HG02973 (cell line): ENCODE measurements at regions not wholly inside any gene's neighbourhood (a gene's known extent, or its start where the extent isn't known, plus 50 kb on each side); places are given as distances from the start of the nearest gene placed in this dataset.

Source experiments
- ATAC-seq: cut with Tn5 transposase; IDR thresholded peaks from one replicate; pipeline ENCODE4 v1.9.1; 2021; ENCODE audit warnings: moderate library complexity; ENCODE audit not compliant: unreplicated experiment

DNA sequence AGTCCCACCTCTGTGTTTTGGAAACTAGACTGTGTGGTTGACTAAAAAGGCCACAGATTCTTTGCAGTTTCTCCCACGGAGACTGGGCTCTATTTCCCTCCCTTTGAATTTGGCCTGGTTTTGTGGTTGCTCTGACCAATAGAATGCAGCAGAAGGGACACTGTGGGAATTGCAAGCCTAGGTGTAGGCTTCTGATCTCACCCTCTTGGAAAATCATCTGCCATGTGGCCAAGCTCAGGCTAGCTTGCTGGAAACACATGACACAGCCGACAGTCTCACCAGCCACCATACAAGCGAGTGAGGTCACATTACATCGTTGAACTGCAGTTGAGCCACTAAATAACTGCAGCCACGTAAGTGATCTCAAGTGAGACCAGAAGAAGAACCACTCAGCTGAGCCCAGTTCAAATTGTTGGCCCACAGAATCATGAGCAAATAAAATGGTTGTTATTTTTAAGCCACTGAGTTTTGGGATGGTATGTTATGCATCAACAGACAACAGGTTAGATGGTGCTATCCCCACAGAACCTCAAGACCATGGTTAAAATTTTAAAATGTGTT is 319.1 kb upstream of the MEX3C start:
- no peak for ATAC-seq

DNA sequence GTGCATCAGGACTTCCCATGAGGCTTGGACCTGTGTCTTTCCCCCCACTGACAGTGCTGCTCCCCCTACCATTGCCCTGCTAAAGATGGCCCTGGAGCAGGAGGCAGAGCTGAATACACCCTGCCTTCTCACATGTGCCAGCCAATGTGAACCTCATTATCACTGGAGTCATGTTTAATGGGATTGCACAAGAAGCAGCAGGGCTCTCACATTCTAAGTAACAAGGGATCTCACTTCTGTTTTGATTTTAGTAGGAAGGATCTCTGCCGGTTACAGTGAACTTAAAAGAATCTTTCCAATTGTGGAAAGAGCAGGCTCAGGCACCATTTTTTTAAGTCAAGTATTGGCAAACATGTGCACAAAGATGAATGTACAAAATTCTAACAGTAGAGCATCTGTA is 322.1 kb upstream of the MEX3C start:
- no peak for ATAC-seq

DNA sequence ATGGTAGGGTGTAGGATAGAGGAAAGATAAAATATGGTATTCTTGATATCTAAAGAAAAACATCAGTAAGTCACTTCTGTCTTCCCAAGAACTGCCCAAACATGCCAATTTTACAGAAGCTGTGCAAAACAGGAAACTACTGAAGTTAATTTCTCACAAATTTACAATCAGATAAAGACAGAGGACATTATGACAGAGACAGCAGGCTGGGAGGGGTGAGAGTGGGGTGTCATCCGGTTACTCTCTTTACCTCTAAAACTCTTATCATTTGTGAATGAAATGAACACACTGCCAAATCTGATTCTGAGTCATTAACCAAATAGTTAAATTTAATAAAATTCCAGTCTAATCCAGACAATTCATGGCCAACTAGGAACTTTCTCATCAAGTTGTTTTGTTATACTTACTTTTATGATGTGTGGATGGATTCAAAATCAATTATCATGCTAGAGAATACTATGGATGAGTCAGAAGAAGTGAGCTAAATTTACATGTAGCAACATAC is 323.2 kb upstream of the MEX3C start:
- no peak for ATAC-seq

DNA sequence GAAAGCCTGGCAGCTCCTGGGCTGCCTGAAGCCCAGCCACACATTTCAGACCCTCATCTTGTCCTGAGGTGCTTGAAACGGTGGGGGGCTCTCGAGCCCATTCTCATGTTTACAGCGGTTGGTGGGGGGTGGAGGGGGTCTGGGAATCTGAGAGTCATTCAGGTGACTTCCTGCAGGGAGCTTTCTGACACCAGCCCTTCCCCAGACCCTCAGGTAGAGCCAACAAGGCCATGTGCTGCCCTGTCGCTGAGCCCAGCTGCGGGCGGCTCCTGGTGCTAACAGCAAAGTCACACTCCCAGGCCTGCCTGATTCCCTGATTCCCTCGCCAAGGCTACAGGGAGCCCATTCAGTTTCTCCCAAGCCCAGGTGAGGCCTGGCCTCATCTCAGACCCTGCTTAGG is 324.9 kb upstream of the MEX3C start:
- no peak for ATAC-seq

DNA sequence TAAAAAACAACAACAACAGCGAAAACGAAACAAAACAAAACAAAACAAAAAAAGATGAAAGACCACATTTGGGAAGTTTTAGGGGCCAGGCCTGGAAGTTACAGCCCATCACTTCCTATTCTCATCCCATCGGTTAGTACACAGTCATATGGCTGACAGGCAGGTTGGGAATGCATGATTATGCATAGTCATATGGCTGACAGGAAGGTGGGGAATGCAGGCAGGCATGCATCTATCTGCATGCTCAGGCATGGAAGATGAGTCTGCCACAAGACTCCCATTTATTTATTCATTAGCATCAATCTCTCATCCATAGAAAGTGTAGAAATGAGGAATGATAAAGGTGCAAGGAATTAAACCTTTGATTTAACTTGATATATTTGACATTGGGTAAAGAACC is 325.3 kb upstream of the MEX3C start:
- no peak for ATAC-seq

DNA sequence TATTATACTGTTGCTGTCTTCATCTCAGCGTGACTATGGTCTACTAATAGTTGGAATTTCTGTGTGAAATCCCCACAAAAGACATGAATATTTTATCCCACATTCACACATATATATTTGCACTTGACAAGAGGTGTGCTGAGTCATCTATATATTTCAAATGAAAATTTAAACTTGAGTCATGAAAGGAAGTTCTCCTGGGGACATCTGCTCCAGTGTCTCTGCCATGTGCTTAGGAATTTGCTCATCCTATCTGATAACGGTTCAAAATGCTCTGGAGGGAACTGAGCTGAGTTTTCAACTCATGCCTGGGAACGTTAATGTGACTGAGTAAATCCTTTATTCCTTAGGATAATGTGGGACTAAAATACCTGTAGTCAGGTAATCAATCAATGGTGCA is 326.2 kb upstream of the MEX3C start:
- ATAC-seq = no peak

DNA sequence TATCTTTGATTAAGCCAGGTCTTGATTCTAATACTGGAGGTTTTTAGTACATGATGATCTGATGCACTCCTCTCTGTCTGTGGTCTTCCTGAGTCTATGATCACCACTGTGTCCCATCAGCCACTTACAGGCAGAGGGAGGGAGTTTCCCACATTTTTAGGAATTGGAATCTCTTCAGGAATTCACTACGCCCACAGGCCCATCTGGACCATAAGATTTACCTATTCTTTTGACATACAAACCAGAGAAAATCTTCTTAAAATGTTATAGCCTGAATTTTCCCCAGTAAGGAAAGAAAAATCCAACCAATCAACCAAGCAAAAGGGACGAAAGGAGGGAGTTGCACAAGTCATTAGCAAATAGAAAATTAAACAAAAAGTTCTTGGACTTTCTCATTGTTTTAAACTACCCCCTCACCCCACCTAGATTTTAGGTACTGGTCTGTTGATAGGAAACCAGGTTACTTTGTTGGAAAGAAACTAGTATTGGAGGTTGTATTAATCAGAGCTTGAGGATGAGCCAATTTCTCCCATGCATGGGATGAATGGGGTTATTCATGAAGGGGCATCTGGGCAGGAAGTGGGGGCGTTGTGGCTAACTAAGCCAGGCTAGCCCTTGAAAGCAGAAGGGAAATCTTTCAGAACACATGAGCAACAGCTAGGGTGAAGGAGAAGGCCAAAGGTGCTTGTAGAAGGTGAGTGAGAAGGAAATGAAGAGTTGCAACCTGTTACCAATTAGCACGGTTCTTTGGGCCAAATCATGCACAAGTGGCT is 328.2 kb upstream of the MEX3C start:
- ATAC-seq = no peak

DNA sequence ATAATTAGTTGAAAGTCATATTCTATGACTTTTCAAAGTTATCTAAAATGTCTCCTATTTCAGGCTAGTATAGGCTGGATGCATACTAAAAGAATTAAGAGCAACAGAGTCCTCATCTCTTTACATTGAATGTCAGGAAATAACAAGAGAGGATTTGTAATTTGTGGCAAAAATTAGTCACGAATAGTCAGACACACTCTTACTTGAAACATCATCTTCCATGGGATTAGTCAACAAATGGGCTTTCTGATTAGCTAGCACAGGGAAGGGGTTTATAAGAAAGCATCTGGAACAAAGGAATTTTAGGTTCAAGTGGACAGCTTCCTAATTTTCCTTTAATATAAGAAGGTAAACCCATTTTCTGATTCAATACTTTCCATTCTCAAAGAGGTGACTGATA is 330.3 kb upstream of the MEX3C start:
- no peak for ATAC-seq

DNA sequence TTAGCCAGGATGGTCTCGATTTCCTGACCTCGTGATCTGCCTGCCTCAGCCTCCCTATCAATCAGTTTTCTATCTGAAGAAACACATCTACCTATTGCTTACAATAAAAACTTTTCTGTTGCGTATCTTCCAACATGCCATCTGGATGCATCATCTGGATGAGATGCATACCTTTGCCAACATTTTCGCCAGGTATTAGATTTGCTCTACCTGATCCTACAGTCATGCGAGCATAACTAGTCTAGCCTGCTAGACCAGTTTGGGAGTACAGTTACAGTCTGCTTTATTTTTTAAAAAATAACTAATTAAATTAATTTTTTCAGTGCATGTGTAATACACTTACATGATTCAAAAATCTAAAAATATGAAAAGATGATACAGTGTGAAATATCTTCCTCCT is 334.0 kb upstream of the MEX3C start:
- ATAC-seq = no peak

DNA sequence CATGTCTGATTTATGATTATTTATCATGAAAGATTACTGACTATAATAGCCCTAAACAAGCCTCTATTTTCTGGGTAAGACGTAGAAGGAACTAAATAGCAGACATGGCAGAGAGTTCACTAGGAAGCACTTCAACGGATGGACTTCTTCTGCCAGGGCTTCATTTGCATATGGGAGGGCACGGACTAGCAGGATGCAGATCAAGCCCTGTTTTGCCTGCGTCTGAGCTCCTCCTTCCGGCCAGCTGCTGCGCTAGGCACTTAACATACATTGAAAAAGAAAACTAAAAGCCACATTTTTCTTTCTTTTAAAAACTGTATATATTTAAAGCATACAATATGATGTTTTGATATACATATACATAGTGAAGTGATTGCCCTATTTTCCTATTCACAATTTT is 340.0 kb upstream of the MEX3C start:
- peak; percentile 78 for ATAC-seq

DNA sequence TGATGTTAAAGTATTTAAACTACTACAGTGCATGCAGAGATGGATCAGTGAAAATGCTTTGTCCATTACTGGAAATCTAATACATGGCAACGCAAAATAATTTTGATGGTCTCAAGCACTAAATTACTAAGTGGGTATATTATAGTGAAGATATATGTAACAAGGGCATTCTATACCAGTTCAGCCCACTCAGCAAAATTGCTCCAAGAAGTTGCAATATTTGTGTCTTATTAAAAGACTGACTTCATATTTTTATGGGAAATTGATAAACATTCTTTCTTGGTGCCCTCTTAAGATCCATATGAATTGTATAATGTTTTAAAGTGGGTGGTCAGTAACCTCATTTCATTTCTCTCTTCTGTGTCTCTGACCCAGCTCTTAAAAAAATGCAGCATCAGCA is 343.1 kb upstream of the MEX3C start:
- ATAC-seq = no peak

DNA sequence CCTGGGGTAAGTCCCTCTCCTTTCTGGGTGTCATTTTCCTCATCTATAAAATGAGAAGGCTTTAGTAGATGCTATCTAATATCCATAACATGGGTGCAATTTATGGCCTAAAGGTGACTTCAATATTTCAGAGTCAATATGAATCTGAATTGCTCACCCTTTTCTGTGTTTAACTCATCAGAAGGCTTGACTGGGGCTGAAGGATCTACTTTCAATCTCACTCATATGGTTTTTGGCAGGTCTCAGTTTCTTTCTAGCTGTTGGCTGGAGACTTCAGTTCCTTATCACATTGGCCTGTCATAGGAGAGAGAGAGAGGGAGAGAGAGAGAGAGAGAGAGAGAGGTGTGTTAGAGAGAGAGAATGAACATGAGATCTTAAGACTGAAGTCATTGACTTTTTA is 343.7 kb upstream of the MEX3C start:
- no peak for ATAC-seq

DNA sequence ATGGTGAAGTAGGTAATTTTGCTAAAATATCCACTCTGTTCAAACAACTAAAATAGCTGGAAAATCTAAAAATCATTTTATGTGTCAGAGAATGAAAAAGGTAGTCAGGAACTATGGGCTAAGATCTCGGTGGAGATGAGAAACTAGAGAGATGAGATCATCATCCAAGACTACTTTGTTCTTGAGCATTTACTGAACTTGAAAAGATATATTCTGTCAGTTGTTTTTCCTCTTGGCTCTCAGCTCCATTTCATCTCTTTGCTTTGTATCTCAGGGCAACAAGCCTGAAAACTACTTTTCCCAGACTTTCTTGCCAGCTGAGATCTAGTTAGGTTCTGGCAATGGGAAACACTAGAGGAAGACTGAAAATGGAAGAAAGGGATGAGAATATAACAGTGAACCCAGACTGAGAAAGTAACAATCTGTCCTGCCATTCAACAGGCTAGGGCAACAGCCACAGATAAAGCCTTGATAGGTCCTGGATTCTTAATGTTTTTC is 346.2 kb upstream of the MEX3C start:
- ATAC-seq = no peak

DNA sequence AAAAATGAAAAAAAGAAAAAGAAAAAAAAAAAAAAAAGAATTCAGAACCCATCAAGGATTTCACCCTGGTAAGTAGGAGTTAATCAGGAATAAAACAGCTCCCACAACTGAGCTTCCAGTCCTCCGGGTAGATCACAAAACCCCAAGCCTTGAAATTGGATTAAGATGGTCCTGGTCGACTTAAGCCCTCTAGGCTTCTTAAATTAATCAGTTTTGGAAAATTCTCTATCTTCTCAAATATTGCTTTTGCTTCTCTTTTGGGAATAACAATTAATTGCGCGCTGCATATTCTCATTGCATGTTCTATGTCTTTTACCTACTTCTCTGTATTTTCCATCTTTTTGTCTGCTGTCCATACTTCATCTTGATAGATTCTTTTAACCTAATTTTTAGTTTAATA is 348.0 kb upstream of the MEX3C start:
- no peak for ATAC-seq

DNA sequence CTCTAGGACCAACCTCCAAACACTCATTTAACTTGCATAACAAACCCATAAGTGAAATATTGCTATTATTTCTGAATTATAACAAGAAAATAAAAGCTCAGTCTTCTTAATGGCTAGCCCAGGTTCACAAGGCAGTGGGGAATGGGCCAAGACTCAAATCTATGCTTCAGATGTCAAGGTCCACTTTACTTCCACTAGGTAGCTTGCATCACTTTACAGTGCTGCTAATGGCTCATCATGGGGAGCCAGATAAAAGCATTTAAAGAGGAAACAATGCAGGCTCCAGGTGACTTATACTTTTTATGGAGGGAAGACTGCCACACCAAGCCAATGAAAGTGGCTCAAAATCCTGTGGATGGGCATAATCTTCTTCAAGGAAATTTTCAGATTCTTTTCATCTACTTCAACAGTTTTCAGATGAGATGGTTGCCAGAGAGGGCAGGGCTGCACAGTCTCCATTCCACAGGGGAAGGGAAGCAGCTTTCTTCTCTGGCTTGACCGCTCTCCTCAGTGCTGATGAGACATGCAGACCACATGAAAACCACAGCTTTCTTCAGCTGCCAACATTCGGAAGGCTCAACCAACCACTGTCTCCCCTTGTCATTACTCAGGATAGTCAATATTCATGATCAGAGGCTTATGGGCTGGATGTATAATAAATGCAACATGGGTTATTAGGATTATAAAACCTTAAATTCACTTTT is 361.9 kb upstream of the MEX3C start:
- ATAC-seq = no peak

DNA sequence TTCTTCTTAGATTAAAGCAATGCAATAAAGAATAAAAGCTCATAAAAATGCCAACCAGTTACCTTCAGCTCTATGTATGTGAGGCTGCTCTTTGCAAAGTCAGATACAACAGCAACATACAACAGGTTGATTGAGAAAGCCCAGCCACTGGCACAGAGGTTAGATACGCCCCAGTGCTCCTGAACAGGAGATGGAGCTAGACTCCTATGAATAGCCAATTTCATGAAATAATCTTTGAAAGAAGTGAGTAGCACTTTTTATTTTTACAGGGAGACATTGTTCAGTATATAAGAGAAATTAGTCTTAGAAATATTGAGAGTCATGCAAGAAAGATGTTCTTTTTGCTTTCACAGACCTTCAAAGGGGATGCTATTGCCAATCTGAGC is 362.4 kb upstream of the MEX3C start:
- no peak for ATAC-seq

DNA sequence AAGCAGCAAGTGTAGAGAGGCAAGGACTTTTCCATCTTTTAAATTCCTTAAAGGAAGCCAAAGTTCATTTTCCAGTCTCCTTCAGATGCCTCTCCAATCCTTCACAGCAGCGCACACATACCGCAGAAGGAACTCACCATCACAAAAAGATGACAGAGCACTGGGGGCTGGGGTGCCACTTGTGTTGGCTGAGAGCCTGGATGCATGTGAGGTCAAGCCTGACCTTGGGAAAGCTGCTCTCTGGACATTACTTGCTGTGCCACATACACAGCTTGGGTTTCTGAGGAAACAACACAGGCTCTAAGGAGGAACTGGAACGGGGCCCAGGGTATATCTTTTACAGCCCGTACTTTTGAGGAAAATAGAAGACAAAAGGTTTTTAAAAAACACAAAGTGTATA is 364.3 kb upstream of the MEX3C start:
- ATAC-seq = no peak

DNA sequence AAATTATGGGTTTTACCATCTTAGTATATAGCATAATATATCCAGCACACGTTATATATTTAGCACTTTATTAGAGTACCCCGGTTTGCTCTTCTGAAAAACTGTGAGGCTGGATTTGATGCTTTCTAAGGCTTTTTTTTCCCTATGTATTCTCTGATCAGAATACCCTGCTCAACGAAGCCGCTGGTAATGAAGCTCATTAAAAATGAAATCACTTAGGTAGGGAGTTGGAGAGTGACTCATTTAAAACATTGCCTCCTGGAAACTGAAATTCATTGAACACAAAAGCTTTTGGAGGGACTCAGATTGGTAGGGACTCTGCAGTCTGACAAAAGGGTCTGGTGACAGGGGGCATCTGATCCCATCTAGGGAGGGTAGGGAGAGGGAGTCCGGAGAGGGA is 365.4 kb upstream of the MEX3C start:
- no peak for ATAC-seq

DNA sequence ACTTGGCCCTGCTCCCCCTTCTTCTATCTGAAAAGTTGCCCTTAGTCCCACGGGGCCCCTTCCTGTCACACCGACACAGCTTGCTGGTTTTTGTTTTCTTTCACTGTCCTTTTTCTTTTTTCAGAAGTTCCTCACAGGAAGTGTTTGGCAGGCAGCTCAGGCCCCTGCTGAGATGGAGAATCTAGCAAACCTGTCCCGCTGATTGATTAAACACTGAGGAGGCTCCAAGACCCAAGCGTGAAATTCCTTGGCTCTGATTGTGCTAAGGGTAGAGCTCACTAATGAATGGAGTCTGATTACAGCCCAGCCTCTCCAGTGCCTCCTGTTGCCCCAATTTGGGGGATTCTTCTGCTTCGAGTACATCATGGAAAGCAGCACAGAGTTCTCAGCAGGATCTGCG is 365.9 kb upstream of the MEX3C start:
- ATAC-seq = no peak

DNA sequence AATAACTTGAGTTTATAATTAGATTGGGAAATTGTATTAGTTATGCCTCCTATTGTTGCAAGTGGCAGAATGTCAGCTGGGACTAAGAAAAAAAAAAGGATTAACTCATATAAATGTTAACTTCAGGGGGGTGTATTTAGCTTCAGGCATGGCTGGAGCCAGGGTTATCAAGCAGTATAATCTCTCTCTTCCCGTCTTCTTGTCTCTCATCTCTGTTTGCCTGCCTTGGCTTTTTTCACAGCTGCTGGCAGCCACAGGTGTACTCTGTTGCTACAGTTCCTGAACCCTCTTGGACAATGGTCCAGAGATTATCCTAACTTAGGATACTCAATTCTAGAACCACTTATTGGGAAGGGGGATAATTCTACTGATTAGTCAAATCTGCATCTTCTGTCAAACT is 370.7 kb upstream of the MEX3C start:
- no peak for ATAC-seq

DNA sequence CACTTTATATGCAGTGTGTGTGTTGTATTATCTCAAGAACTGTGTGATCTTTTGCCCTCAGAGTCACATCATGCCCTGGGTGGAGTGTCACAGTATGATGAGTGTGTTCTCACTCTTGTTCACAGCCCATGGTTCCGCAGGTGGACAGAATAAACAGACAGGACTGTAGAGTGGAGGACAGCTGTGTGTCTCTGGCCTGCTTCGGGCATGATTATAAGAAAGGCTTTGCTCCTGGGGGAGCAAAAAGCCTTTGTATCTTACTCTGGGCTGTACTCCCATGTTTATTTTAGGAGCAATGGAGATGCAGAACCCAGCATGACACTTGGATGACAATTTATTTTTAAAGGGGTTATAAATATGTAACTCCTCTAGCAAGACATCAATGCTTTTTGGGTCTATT is 371.7 kb upstream of the MEX3C start:
- no peak for ATAC-seq

DNA sequence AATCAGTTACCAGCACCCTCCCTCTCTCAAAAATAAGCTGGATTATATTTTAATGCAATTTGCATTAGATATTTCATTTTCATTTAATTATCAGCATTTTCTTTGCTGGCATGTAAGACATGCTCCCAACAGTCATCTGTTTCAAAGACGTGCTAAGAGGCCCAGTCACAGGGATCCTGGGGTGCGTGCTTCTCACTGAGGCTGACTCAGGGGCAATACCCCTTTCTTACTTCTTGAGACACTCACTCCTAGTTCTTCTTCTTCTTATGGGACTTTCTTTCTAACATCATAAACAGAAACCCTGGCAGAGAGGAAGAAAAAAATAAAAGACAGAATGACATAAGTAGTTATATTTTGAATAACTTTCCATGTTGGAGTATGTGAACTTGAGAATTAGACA is 372.1 kb upstream of the MEX3C start:
- ATAC-seq = no peak
